Body of pancreas (tissue), 4 donors: ENCODE measurements at regions not wholly inside any gene's neighbourhood (a gene's known extent, or its start where the extent isn't known, plus 50 kb on each side); places are given as distances from the start of the nearest gene placed in this dataset.

Source experiments
- CTCF ChIP-seq, 7 experiments: fragments of 450-650 bp in 4 of 7; fragments of 200-600 bp in 3 of 7; sonication (generic) in 3 of 7; IDR thresholded peaks; one replicate each; pipeline ENCODE4 v1.5.1; 2016 to 2019; ENCODE audit warnings: antibody characterized with exemption in 7 of 7
- POLR2A ChIP-seq, 3 donors: fragments of 450-650 bp; IDR thresholded peaks; one replicate each; pipeline ENCODE4 v1.6.1; 2016; ENCODE audit warnings: antibody characterized with exemption in 3 of 3, mild to moderate bottlenecking in 2 of 3

DNA sequence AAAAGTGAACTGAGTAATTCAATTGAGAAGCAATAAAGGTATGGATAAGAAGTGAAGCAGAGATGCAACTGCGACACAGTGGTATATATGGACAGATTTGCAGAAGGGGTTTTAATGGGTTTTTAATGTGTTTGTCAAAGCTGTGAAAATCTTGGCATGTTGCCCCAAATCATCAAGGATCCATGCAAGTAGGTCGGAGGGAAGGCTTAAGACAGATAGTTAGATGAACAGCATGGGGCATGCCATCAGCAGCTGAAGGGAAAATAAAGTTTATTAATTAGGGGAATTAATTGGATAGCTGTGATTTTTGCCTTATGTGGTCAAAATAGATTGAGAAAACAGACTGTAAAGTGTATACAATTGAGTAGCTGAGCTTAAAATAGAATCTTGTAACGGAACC is 840.1 kb downstream of the JRKL start:
- no peak for TF ChIP-seq CTCF (IDR thresholded peaks at IDR 0.05)
- no peak for TF ChIP-seq POLR2A (IDR thresholded peaks at IDR 0.05)
